ENCODE measurements at regions not wholly inside any gene's neighbourhood (a gene's known extent, or its start where the extent isn't known, plus 50 kb on each side); places are given as distances from the start of the nearest gene placed in this dataset.

DNA sequence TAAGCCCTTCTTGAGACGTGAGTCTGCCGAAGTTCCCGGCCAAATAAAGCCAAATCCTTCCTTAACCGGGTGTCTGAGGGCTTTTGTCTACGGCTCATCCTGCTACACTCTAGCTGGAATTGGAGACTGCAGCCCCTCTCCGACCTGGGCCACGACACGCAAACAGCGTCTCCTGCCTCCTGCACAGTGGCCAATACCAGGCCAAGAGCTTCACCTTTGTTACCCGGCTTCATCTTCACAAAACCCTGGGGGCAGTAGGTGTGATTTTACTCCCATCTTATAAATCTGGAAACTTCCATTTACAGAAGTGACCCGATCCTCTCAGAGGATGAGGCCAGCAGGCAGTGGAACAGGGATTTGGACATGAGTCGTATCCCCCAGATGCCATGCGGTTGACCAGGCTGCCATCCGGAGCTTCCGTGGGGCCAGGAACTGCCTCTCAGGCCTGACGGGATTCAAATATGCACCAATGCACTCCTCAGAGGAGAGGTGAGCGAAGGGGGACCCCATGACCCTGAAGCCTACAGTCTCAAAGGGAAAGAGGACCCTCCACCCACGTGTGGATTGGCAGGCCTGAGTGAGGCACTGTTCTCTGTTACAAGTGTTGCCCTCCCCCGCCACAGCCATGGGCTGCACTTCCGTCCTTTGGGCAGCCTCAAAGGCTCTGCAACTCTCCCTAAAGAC is 53.2 kb upstream of the KLF13 start:
- no peak for TF ChIP-seq POLR2A (IDR thresholded peaks at IDR 0.05; ENCODE audit: low read depth, low read length)
- TF ChIP-seq POLR2AphosphoS5 (IDR thresholded peaks at IDR 0.05; ENCODE audit: low read depth, low read length) = no peak
